Astrocyte (in vitro differentiated cells and primary cell): ENCODE measurements at regions not wholly inside any gene's neighbourhood (a gene's known extent, or its start where the extent isn't known, plus 50 kb on each side); places are given as distances from the start of the nearest gene placed in this dataset.

ENCODE experiments used
- DNase-seq: peaks from one replicate; pipeline ENCODE4 v3.0.0-alpha.2; 2010; ENCODE audit warnings: low read depth
- FAIRE-seq: peaks from 2 replicates; lab custom pipeline; 2011; peaks lifted over from hg19 to GRCh38; lab: Jason Lieb, UNC
- H2AFZ ChIP-seq: 2 replicates; pipeline ENCODE4 v1.6.0; 2012; ENCODE audit warnings: low read depth, low read length, inconsistent platforms
- H3K27ac ChIP-seq: 2 replicates; pipeline ENCODE4 v1.5.1; 2011; ENCODE audit warnings: low read depth, low read length, inconsistent platforms
- H3K27me3 ChIP-seq: 2 replicates; pipeline ENCODE4 v1.6.0; 2011; ENCODE audit warnings: low read length, inconsistent platforms; ENCODE audit not compliant: insufficient read depth
- H3K36me3 ChIP-seq: 2 replicates; pipeline ENCODE4 v1.5.1; 2011; ENCODE audit warnings: low read length, inconsistent platforms; ENCODE audit not compliant: insufficient read depth
- H3K4me1 ChIP-seq: 2 replicates; pipeline ENCODE4 v1.5.1; 2011; ENCODE audit warnings: low read length, inconsistent platforms; ENCODE audit not compliant: insufficient read depth
- H3K4me2 ChIP-seq: 2 replicates; pipeline ENCODE4 v1.6.0; 2012; ENCODE audit warnings: low read length, inconsistent platforms
- H3K4me3 ChIP-seq: 2 replicates; pipeline ENCODE4 v1.5.1; 2011; ENCODE audit warnings: low read depth, mild to moderate bottlenecking, low read length, inconsistent platforms; ENCODE audit not compliant: insufficient read depth
- H3K79me2 ChIP-seq: 2 replicates; pipeline ENCODE4 v1.6.0; 2012; ENCODE audit warnings: mild to moderate bottlenecking, low read length, inconsistent platforms; ENCODE audit not compliant: insufficient read depth
- H3K9ac ChIP-seq: 2 replicates; pipeline ENCODE4 v1.6.0; 2012; ENCODE audit warnings: mild to moderate bottlenecking, low read length, inconsistent platforms
- H3K9me3 ChIP-seq: 2 replicates; pipeline ENCODE4 v1.5.1; 2012; ENCODE audit warnings: low read depth, mild to moderate bottlenecking, low read length, inconsistent platforms; ENCODE audit not compliant: insufficient read depth
- H4K20me1 ChIP-seq: 2 replicates; pipeline ENCODE4 v1.6.0; 2012; ENCODE audit warnings: low read length, inconsistent platforms; ENCODE audit not compliant: insufficient read depth
- H3K27ac Mint-ChIP-seq: one replicate; pipeline ENCODE4 v1.8.0; 2021; ENCODE audit warnings: mild to moderate bottlenecking, mixed read lengths; ENCODE audit not compliant: unreplicated experiment
- H3K27me3 Mint-ChIP-seq: one replicate; pipeline ENCODE4 v1.8.0; 2021; ENCODE audit warnings: low read depth, mixed read lengths; ENCODE audit not compliant: unreplicated experiment
- H3K36me3 Mint-ChIP-seq: one replicate; pipeline ENCODE4 v1.8.0; 2021; ENCODE audit warnings: low read depth, mixed read lengths; ENCODE audit not compliant: unreplicated experiment
- H3K4me1 Mint-ChIP-seq: one replicate; pipeline ENCODE4 v1.8.0; 2021; ENCODE audit warnings: low read depth, mixed read lengths; ENCODE audit not compliant: unreplicated experiment
- H3K4me3 Mint-ChIP-seq: one replicate; pipeline ENCODE4 v1.8.0; 2021; ENCODE audit warnings: mild to moderate bottlenecking, moderate library complexity, mixed read lengths; ENCODE audit not compliant: unreplicated experiment
- H3K9me3 Mint-ChIP-seq: one replicate; pipeline ENCODE4 v1.8.0; 2021; ENCODE audit warnings: mild to moderate bottlenecking, mixed read lengths; ENCODE audit not compliant: unreplicated experiment
- EZH2 ChIP-seq: IDR thresholded peaks from 2 replicates; pipeline ENCODE4 v1.6.1; 2012; ENCODE audit warnings: mild to moderate bottlenecking, low read length, inconsistent platforms; ENCODE audit not compliant: insufficient read depth
- TF ChIP-seq, protein P1 (sequence below): IDR thresholded peaks from 2 replicates; pipeline ENCODE4 v1.5.1; 2011; ENCODE audit warnings: low read depth, mild to moderate bottlenecking, inconsistent platforms, low read length, moderate library complexity; ENCODE audit not compliant: insufficient read depth

DNA sequence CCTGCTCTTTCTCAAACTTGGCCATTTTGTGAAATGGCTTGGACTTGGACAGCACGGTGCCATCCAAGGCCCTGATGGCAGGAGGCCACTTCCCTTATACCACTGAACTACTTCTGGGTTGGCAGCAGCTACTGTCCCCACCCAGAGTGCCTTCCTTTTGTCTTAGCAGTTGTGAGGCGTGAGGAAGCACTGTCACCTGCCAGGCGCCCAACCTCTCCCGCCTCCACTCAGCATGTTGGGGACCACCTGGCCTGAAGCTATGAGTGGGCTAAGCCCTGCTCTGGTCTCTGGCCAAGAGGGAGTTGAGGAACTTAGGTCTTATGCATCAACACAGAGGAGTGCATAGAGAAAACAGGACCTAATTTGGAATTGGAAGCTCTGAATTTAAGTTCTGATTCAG is 276.0 kb downstream of the ENC1 start:
- Mint-ChIP-seq H3K27ac (no peak overlapping the region), H3K9me3 (peaks cover 14% of the 10 kb centered on the region), H3K27me3 (peaks cover 22% of the 10 kb centered on the region), H3K4me3 (no peak overlapping the region), H3K4me1 (peaks cover 10% of the 10 kb centered on the region), H3K36me3 (peaks cover 4% of the 10 kb centered on the region)
- Histone ChIP-seq H3K4me2 (no peak overlapping the region), H3K9me3 (peaks cover 6% of the 10 kb centered on the region), H2AFZ (no peak overlapping the region), H3K27me3 (no peaks in the 10 kb centered on the region), H3K4me1 (peaks cover 4% of the 10 kb centered on the region), H3K9ac (no peak overlapping the region), H3K27ac (no peak overlapping the region), H4K20me1 (no peaks in the 10 kb centered on the region), H3K4me3 (no peak overlapping the region), H3K36me3 (no peaks in the 10 kb centered on the region), H3K79me2 (no peaks in the 10 kb centered on the region)
- FAIRE-seq (no peak), DNase-seq (no peak)
- TF ChIP-seq EZH2: no peak
- TF ChIP-seq, protein P1, sequence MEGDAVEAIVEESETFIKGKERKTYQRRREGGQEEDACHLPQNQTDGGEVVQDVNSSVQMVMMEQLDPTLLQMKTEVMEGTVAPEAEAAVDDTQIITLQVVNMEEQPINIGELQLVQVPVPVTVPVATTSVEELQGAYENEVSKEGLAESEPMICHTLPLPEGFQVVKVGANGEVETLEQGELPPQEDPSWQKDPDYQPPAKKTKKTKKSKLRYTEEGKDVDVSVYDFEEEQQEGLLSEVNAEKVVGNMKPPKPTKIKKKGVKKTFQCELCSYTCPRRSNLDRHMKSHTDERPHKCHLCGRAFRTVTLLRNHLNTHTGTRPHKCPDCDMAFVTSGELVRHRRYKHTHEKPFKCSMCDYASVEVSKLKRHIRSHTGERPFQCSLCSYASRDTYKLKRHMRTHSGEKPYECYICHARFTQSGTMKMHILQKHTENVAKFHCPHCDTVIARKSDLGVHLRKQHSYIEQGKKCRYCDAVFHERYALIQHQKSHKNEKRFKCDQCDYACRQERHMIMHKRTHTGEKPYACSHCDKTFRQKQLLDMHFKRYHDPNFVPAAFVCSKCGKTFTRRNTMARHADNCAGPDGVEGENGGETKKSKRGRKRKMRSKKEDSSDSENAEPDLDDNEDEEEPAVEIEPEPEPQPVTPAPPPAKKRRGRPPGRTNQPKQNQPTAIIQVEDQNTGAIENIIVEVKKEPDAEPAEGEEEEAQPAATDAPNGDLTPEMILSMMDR: no peak

DNA sequence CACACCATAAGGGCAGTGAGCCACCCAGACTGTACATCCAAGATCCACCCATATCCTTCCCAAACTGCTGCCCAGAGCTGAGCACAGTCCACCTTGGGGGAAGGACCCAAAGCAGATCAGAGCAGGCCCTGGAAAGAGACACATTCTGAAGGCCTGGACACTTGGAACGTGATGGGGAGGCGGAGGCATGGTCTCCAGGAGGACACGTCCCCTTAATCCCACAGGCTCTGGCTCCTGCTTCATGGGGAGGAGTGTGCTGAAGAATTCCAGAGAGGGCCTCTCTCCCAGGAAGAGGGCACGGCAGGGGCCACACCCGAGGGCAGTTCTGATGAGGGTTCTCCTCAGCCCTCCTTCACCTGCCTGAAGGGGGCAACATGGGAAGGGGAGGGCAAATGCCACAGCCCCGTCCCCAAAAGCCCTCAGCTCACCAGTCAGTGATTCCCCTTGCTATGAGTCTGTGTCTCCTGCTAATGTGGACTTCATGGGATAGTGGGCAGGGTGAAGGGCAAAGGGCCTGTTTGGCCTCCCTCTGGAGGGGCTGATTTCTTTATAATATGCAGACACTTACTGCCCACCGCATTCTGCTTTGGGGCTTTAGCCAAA is 276.8 kb downstream of the ENC1 start:
- Mint-ChIP-seq H3K27me3 (peaks cover 19% of the 10 kb centered on the region), H3K4me3 (no peak overlapping the region), H3K4me1 (peaks cover 10% of the 10 kb centered on the region), H3K27ac (no peak overlapping the region), H3K9me3 (peaks cover 14% of the 10 kb centered on the region), H3K36me3 (peaks cover 4% of the 10 kb centered on the region)
- Histone ChIP-seq H3K4me3 (no peak overlapping the region), H3K9ac (no peak overlapping the region), H4K20me1 (no peaks in the 10 kb centered on the region), H3K4me1 (peaks cover 4% of the 10 kb centered on the region), H3K27me3 (no peaks in the 10 kb centered on the region), H3K79me2 (no peaks in the 10 kb centered on the region), H3K27ac (no peak overlapping the region), H3K4me2 (no peak overlapping the region), H3K36me3 (no peaks in the 10 kb centered on the region), H2AFZ (no peak overlapping the region), H3K9me3 (peaks cover 6% of the 10 kb centered on the region)
- FAIRE-seq (no peak), DNase-seq (no peak)
- no peak for TF ChIP-seq EZH2
- TF ChIP-seq, protein P1: no peak
